Brain pericyte (primary cell): ENCODE measurements at regions not wholly inside any gene's neighbourhood (a gene's known extent, or its start where the extent isn't known, plus 50 kb on each side); places are given as distances from the start of the nearest gene placed in this dataset.
"Not testable (repeated sequence)": the region's sequence is repeated elsewhere in the genome, so short reads cannot be mapped to it uniquely, and the experiment has no call there.

Experiments
- DNase-seq: peaks from one replicate; pipeline ENCODE4 v3.0.0-alpha.2; 2012; ENCODE audit warnings: low read depth, low spot score

- DNase-seq: peak; percentile 98
Measured at GRCh38 chr1:25022361-25023189, 92.5 kb upstream of the RUNX3 start.

- DNase-seq: no peak
Measured at GRCh38 chr1:25021591-25022215, 91.6 kb upstream of the RUNX3 start.

- DNase-seq: no peak
Measured at GRCh38 chr1:25020851-25021590, 90.9 kb upstream of the RUNX3 start.

- no peak for DNase-seq
Measured at GRCh38 chr1:25020173-25020845, 90.2 kb upstream of the RUNX3 start.

GRCh38 chr1:25019337-25020172, 89.5 kb upstream of the RUNX3 start:
- no peak for DNase-seq

GRCh38 chr1:25018943-25019336, 88.9 kb upstream of the RUNX3 start:
- no peak for DNase-seq

- DNase-seq: no peak
Measured at GRCh38 chr1:25018110-25018735, 88.1 kb upstream of the RUNX3 start.

GRCh38 chr1:25017436-25018109, 87.5 kb upstream of the RUNX3 start:
- DNase-seq: no peak

- no peak for DNase-seq
Measured at GRCh38 chr1:25012966-25013962, 83.2 kb upstream of the RUNX3 start.

GRCh38 chr1:25011943-25012638, 82.0 kb upstream of the RUNX3 start:
- no peak for DNase-seq

GRCh38 chr1:25011275-25011674, 81.2 kb upstream of the RUNX3 start:
- DNase-seq: no peak

- DNase-seq: no peak
Measured at GRCh38 chr1:25009671-25010262, 79.7 kb upstream of the RUNX3 start.

GRCh38 chr1:25008192-25008485, 78.1 kb upstream of the RUNX3 start:
- no peak for DNase-seq

- not testable (repeated sequence) for DNase-seq
Measured at GRCh38 chr1:25007390-25008191, 77.5 kb upstream of the RUNX3 start.

- no peak for DNase-seq
Measured at GRCh38 chr1:25006770-25007169, 76.7 kb upstream of the RUNX3 start.

- no peak for DNase-seq
Measured at GRCh38 chr1:25004355-25004754, 74.3 kb upstream of the RUNX3 start.
